ENCODE measurements at regions not wholly inside any gene's neighbourhood (a gene's known extent, or its start where the extent isn't known, plus 50 kb on each side); places are given as distances from the start of the nearest gene placed in this dataset.
"Not testable (repeated sequence)": the region's sequence is repeated elsewhere in the genome, so short reads cannot be mapped to it uniquely, and the experiment has no call there.

- not testable (repeated sequence) for H3K4me1 Mint-ChIP-seq (ENCODE audit: low read depth in 2 of 2); H3K9me3 Mint-ChIP-seq; ATAC-seq; H3K36me3 Mint-ChIP-seq; H3K27ac Mint-ChIP-seq; DNase-seq (ENCODE audit: low spot score); H3K27me3 Mint-ChIP-seq; H3K4me3 Mint-ChIP-seq
These were observed 1541.2 kb downstream of the SPATA31A7 start for GRCh38 chr9:62731015-62731414.

- not testable (repeated sequence) for H3K27me3 Mint-ChIP-seq; ATAC-seq; DNase-seq (ENCODE audit: low spot score); H3K9me3 Mint-ChIP-seq; H3K4me3 Mint-ChIP-seq; H3K27ac Mint-ChIP-seq; H3K36me3 Mint-ChIP-seq; H3K4me1 Mint-ChIP-seq (ENCODE audit: low read depth in 2 of 2)
These were observed 1547.3 kb downstream of the SPATA31A7 start for GRCh38 chr9:62737004-62737606.

GRCh38 chr9:62737915-62738314 is 1548.1 kb downstream of the SPATA31A7 start:
- not testable (repeated sequence) for H3K27me3 Mint-ChIP-seq; H3K4me1 Mint-ChIP-seq (ENCODE audit: low read depth in 2 of 2); H3K4me3 Mint-ChIP-seq; DNase-seq (ENCODE audit: low spot score); H3K9me3 Mint-ChIP-seq; ATAC-seq; H3K36me3 Mint-ChIP-seq; H3K27ac Mint-ChIP-seq

GRCh38 chr9:62745774-62746529 is 1556.1 kb downstream of the SPATA31A7 start:
- DNase-seq (ENCODE audit: low spot score); H3K36me3 Mint-ChIP-seq; H3K4me1 Mint-ChIP-seq (ENCODE audit: low read depth in 2 of 2); H3K9me3 Mint-ChIP-seq; H3K27me3 Mint-ChIP-seq; H3K4me3 Mint-ChIP-seq; ATAC-seq; H3K27ac Mint-ChIP-seq: not testable (repeated sequence)

Data from natural killer cell treated with Interleukin-12 subunit alpha and Interleukin-12 subunit beta and Interleukin-15 and Interleukin-18, amount 100 ng/mL, for 72 hours (primary cell).